Superior temporal gyrus (tissue), 1 donor: ENCODE measurements at regions not wholly inside any gene's neighbourhood (a gene's known extent, or its start where the extent isn't known, plus 50 kb on each side); places are given as distances from the start of the nearest gene placed in this dataset.
"Not testable (repeated sequence)": the region's sequence is repeated elsewhere in the genome, so short reads cannot be mapped to it uniquely, and the experiment has no call there.

ENCODE experiments used
- DNase-seq: peaks from one replicate; pipeline ENCODE4 v3.0.0-alpha.2; 2016; ENCODE audit errors: extremely low spot score

GRCh38 chr5:155700333-155700732, 626.6 kb upstream of the SGCD start:
- DNase-seq, result peak; percentile 15

- no peak for DNase-seq
These were observed 615.1 kb upstream of the SGCD start for GRCh38 chr5:155711882-155712281.

- not testable (repeated sequence) for DNase-seq
These were observed 612.5 kb upstream of the SGCD start for GRCh38 chr5:155714435-155714834.

GRCh38 chr5:155726267-155726666, 600.7 kb upstream of the SGCD start:
- DNase-seq, result no peak

- DNase-seq, result peak; percentile 42
These were observed 599.3 kb upstream of the SGCD start for GRCh38 chr5:155727512-155728145.

- DNase-seq, result peak; percentile 48
These were observed 598.7 kb upstream of the SGCD start for GRCh38 chr5:155728146-155728856.

GRCh38 chr5:155728857-155729683, 597.9 kb upstream of the SGCD start:
- peak; percentile 77 for DNase-seq

GRCh38 chr5:155729684-155730059, 597.3 kb upstream of the SGCD start:
- DNase-seq, result peak; percentile 76

- DNase-seq, result no peak
These were observed 594.2 kb upstream of the SGCD start for GRCh38 chr5:155732587-155733376.

- no peak for DNase-seq
These were observed 593.0 kb upstream of the SGCD start for GRCh38 chr5:155733935-155734334.

- no peak for DNase-seq
These were observed 591.6 kb upstream of the SGCD start for GRCh38 chr5:155735388-155735787.

- DNase-seq, result no peak
These were observed 588.3 kb upstream of the SGCD start for GRCh38 chr5:155738616-155739015.

- no peak for DNase-seq
These were observed 580.5 kb upstream of the SGCD start for GRCh38 chr5:155746367-155747038.

- no peak for DNase-seq
These were observed 576.9 kb upstream of the SGCD start for GRCh38 chr5:155750101-155750500.

GRCh38 chr5:155750571-155750970, 576.4 kb upstream of the SGCD start:
- DNase-seq, result no peak

- no peak for DNase-seq
These were observed 572.9 kb upstream of the SGCD start for GRCh38 chr5:155753943-155754581.

GRCh38 chr5:155759252-155759651, 567.7 kb upstream of the SGCD start:
- no peak for DNase-seq

GRCh38 chr5:155759984-155760383, 567.0 kb upstream of the SGCD start:
- DNase-seq, result no peak

- DNase-seq, result no peak
These were observed 565.5 kb upstream of the SGCD start for GRCh38 chr5:155761502-155761901.

GRCh38 chr5:155765715-155766114, 561.2 kb upstream of the SGCD start:
- DNase-seq, result no peak

GRCh38 chr5:155767470-155767869, 559.5 kb upstream of the SGCD start:
- DNase-seq, result no peak
